OCI-LY3 (cell line): ENCODE measurements at regions not wholly inside any gene's neighbourhood (a gene's known extent, or its start where the extent isn't known, plus 50 kb on each side); places are given as distances from the start of the nearest gene placed in this dataset.

ENCODE experiments used
- H2AFZ ChIP-seq: fragments of 200-600, 300-600 bp; shearing (Covaris generic); 2 replicates; pipeline ENCODE4 v1.6.0; 2014; ENCODE audit warnings: antibody characterized with exemption, low read depth, low read length
- H3K27ac ChIP-seq: fragments of 200-600, 300-600 bp; sonication (generic); 2 replicates; pipeline ENCODE4 v1.5.1; 2014; ENCODE audit warnings: mild to moderate bottlenecking, low read length, moderate library complexity, mixed read lengths
- H3K27me3 ChIP-seq: fragments of 200-600, 300-600 bp; sonication (generic); 2 replicates; pipeline ENCODE4 v1.6.1; 2014; ENCODE audit warnings: low read depth, low read length, mixed read lengths
- H3K36me3 ChIP-seq: fragments of 200-600, 300-600 bp; sonication (generic); replicated peaks from 2 replicates; pipeline ENCODE3; 2014; ENCODE audit warnings: low read depth, low read length, mixed read lengths
- H3K4me1 ChIP-seq: fragments of 300-600, 200-600 bp; sonication (generic); 2 replicates; pipeline ENCODE4 v1.6.1; 2014; ENCODE audit warnings: low read length, mixed read lengths
- H3K4me2 ChIP-seq: fragments of 200-600, 300-600 bp; sonication (generic); 2 replicates; pipeline ENCODE4 v1.6.1; 2014; ENCODE audit warnings: low read length, mixed read lengths
- H3K4me3 ChIP-seq: fragments of 300-600, 200-600 bp; sonication (generic); 2 replicates; pipeline ENCODE4 v1.5.1; 2014; ENCODE audit warnings: antibody characterized with exemption, mild to moderate bottlenecking, low read length, moderate library complexity
- H3K79me2 ChIP-seq: fragments of 300-600, 200-600 bp; shearing (Covaris generic); 2 replicates; pipeline ENCODE4 v1.6.1; 2014; ENCODE audit warnings: mild to moderate bottlenecking, low read length, mixed read lengths
- H3K9ac ChIP-seq: fragments of 300-600, 200-600 bp; shearing (Covaris generic); 2 replicates; pipeline ENCODE4 v1.6.0; 2014; ENCODE audit warnings: mild to moderate bottlenecking, low read length, moderate library complexity
- H3K9me3 ChIP-seq: fragments of 200-600, 300-600 bp; shearing (Covaris generic); 2 replicates; pipeline ENCODE4 v1.6.1; 2014; ENCODE audit warnings: low read length, mixed read lengths; ENCODE audit not compliant: insufficient read depth
- H4K20me1 ChIP-seq: fragments of 200-600, 300-600 bp; sonication (generic); 2 replicates; pipeline ENCODE4 v1.6.1; 2016; ENCODE audit warnings: low read length, mixed read lengths; ENCODE audit not compliant: insufficient read depth
- CTCF ChIP-seq: fragments of 200-600, 300-600 bp; sonication (generic); IDR thresholded peaks from 2 replicates; pipeline ENCODE4 v1.5.1; 2014; ENCODE audit warnings: antibody characterized with exemption, low read length, low read depth
- EZH2phosphoT487 ChIP-seq: fragments of 200-600 bp; shearing (Covaris generic); IDR thresholded peaks from 2 replicates; pipeline ENCODE4 v1.6.1; 2018; ENCODE audit warnings: antibody characterized with exemption, mixed run types, low read depth

- H3K27ac ChIP-seq = no peak overlapping the region
- peaks cover 2% of the 10 kb centered on the region for H3K9me3 ChIP-seq
- H3K9ac ChIP-seq = no peak overlapping the region
- no peaks in the 10 kb centered on the region for H3K36me3 ChIP-seq
- H3K27me3 ChIP-seq = peaks cover 31% of the 10 kb centered on the region
- TF ChIP-seq EZH2phosphoT487 (no peak), CTCF (no peak)
- H3K4me3 ChIP-seq = no peak overlapping the region
- no peaks in the 10 kb centered on the region for H4K20me1 ChIP-seq
- no peaks in the 10 kb centered on the region for H3K79me2 ChIP-seq
- no peak overlapping the region for H2AFZ ChIP-seq
- H3K4me2 ChIP-seq = no peak overlapping the region
- peaks cover 13% of the 10 kb centered on the region; the same call in 1 of the 2 replicates for H3K4me1 ChIP-seq
Observed at GRCh38 chr15:69557020-69557706, 104.5 kb downstream of the RPLP1 start.

- no peaks in the 10 kb centered on the region for H4K20me1 ChIP-seq
- H3K36me3 ChIP-seq = no peaks in the 10 kb centered on the region
- H3K27me3 ChIP-seq = peaks cover 35% of the 10 kb centered on the region
- H2AFZ ChIP-seq = no peak overlapping the region
- H3K4me3 ChIP-seq = no peak overlapping the region
- no peak overlapping the region for H3K4me2 ChIP-seq
- H3K9me3 ChIP-seq = no peaks in the 10 kb centered on the region
- H3K9ac ChIP-seq = no peak overlapping the region
- TF ChIP-seq CTCF (no peak), EZH2phosphoT487 (no peak)
- H3K27ac ChIP-seq = no peak overlapping the region
- no peaks in the 10 kb centered on the region for H3K79me2 ChIP-seq
- H3K4me1 ChIP-seq = peaks cover 13% of the 10 kb centered on the region; the same call in 1 of the 2 replicates
Observed at GRCh38 chr15:69557707-69558409, 105.2 kb downstream of the RPLP1 start.

- peaks cover 43% of the 10 kb centered on the region for H3K27me3 ChIP-seq
- H3K4me2 ChIP-seq = no peak overlapping the region
- no peak overlapping the region for H3K4me3 ChIP-seq
- H3K9ac ChIP-seq = no peak overlapping the region
- no peaks in the 10 kb centered on the region for H4K20me1 ChIP-seq
- no peak for TF ChIP-seq CTCF
- H2AFZ ChIP-seq = no peak overlapping the region
- no peak overlapping the region for H3K27ac ChIP-seq
- H3K9me3 ChIP-seq = no peaks in the 10 kb centered on the region
- H3K36me3 ChIP-seq = no peaks in the 10 kb centered on the region
- H3K4me1 ChIP-seq = peaks cover 7% of the 10 kb centered on the region; the same call in 1 of the 2 replicates
- no peaks in the 10 kb centered on the region for H3K79me2 ChIP-seq
Observed at GRCh38 chr15:69559440-69560190, 107.0 kb downstream of the RPLP1 start.
